GDM1 (cell line): ENCODE measurements at regions not wholly inside any gene's neighbourhood (a gene's known extent, or its start where the extent isn't known, plus 50 kb on each side); places are given as distances from the start of the nearest gene placed in this dataset.
"Not testable (repeated sequence)": the region's sequence is repeated elsewhere in the genome, so short reads cannot be mapped to it uniquely, and the experiment has no call there.

Source experiments
- DNase-seq: peaks from one replicate; lab custom pipeline; 2025; lab: John Stamatoyannopoulos, UW

GRCh38 chr6:121925534-121926255, 473.8 kb upstream of the HSF2 start:
- no peak for DNase-seq

GRCh38 chr6:121929301-121929700, 470.2 kb upstream of the HSF2 start:
- DNase-seq = no peak

GRCh38 chr6:121932076-121932991, 467.1 kb upstream of the HSF2 start:
- DNase-seq = no peak

- DNase-seq = no peak
These were observed 465.0 kb upstream of the HSF2 start for GRCh38 chr6:121934451-121934850.

- DNase-seq = no peak
These were observed 458.7 kb upstream of the HSF2 start for GRCh38 chr6:121940728-121941127.

GRCh38 chr6:121944354-121944753, 455.1 kb upstream of the HSF2 start:
- DNase-seq = no peak

- DNase-seq = no peak
These were observed 448.3 kb upstream of the HSF2 start for GRCh38 chr6:121951123-121951522.

- DNase-seq = no peak
These were observed 447.5 kb upstream of the HSF2 start for GRCh38 chr6:121951918-121952379.

- not testable (repeated sequence) for DNase-seq
These were observed 444.1 kb upstream of the HSF2 start for GRCh38 chr6:121955401-121955800.

GRCh38 chr6:121956782-121957181, 442.7 kb upstream of the HSF2 start:
- no peak for DNase-seq

- DNase-seq = no peak
These were observed 440.0 kb upstream of the HSF2 start for GRCh38 chr6:121959501-121959900.

- DNase-seq = no peak
These were observed 437.8 kb upstream of the HSF2 start for GRCh38 chr6:121961619-121962125.

GRCh38 chr6:121963826-121964225, 435.6 kb upstream of the HSF2 start:
- no peak for DNase-seq

- no peak for DNase-seq
These were observed 433.7 kb upstream of the HSF2 start for GRCh38 chr6:121965739-121966138.

GRCh38 chr6:121967631-121968030, 431.8 kb upstream of the HSF2 start:
- no peak for DNase-seq

GRCh38 chr6:121971931-121972335, 427.5 kb upstream of the HSF2 start:
- DNase-seq = no peak

- no peak for DNase-seq
These were observed 414.5 kb upstream of the HSF2 start for GRCh38 chr6:121984956-121985355.

GRCh38 chr6:121993362-121993761, 406.1 kb upstream of the HSF2 start:
- DNase-seq = no peak

- DNase-seq = no peak
These were observed 404.5 kb upstream of the HSF2 start for GRCh38 chr6:121994919-121995318.

- DNase-seq = no peak
These were observed 400.8 kb upstream of the HSF2 start for GRCh38 chr6:121998631-121999030.

- DNase-seq = no peak
These were observed 399.9 kb upstream of the HSF2 start for GRCh38 chr6:121999456-122000065.

- DNase-seq = no peak
These were observed 393.8 kb upstream of the HSF2 start for GRCh38 chr6:122005661-122006060.
